Coronary artery (tissue), 2 donors: ENCODE measurements at regions not wholly inside any gene's neighbourhood (a gene's known extent, or its start where the extent isn't known, plus 50 kb on each side); places are given as distances from the start of the nearest gene placed in this dataset.

Experiments
- DNase-seq: peaks from one replicate; pipeline ENCODE4 v3.0.0-alpha.2; 2017; ENCODE audit warnings: low spot score
- H3K27ac ChIP-seq, 2 donors: fragments of 200-600 bp; sonication (generic); one replicate each; pipeline ENCODE4 v1.5.1; 2016 to 2019
- H3K4me3 ChIP-seq: fragments of 200-600 bp; sonication (generic); 2 replicates; pipeline ENCODE4 v1.5.1; 2016; ENCODE audit warnings: mild to moderate bottlenecking, moderate library complexity
- TF ChIP-seq, protein P1 (sequence below): fragments of 200-600 bp; sonication (generic); IDR thresholded peaks from one replicate; pipeline ENCODE4 v1.5.1; 2019; ENCODE audit warnings: antibody characterized with exemption

DNA sequence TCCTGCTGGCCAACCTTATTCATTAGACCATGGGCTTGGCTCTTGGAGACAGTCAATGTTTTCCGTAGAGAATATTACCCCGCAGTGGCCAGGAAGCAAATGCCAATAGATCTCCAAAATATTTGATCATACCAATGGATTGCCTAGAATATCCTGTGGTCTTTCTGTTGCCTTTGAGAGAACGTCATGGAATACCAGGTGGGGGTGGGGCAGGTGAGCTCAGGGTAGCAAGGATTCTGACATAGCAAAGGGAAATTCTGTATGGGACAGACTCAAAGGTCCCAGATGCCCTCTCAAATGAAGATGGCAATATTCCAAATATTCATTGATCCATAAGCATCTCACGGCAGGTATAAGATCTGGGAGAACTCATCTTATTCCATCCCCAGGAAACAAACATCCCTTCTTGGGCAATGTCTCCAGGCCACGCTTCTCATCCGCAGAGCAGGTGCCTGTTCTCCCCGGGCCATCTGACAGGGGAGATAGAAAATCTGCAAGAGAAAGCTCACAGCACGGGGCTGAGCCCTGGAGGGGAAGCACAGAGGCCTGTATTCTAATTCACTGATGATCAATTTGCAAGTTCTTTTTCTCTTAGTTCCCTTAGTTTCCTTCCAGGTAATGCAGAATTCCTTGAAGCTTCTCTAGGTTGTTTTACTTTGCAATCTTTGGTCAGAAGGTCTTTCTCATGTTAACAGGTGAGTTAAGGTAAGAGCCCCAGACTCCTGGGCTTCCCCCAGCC is 69.6 kb upstream of the TSHZ3 start:
- TF ChIP-seq, protein P1, sequence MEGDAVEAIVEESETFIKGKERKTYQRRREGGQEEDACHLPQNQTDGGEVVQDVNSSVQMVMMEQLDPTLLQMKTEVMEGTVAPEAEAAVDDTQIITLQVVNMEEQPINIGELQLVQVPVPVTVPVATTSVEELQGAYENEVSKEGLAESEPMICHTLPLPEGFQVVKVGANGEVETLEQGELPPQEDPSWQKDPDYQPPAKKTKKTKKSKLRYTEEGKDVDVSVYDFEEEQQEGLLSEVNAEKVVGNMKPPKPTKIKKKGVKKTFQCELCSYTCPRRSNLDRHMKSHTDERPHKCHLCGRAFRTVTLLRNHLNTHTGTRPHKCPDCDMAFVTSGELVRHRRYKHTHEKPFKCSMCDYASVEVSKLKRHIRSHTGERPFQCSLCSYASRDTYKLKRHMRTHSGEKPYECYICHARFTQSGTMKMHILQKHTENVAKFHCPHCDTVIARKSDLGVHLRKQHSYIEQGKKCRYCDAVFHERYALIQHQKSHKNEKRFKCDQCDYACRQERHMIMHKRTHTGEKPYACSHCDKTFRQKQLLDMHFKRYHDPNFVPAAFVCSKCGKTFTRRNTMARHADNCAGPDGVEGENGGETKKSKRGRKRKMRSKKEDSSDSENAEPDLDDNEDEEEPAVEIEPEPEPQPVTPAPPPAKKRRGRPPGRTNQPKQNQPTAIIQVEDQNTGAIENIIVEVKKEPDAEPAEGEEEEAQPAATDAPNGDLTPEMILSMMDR: no peak
- Histone ChIP-seq H3K27ac (no peak overlapping the region), H3K4me3 (no peak overlapping the region)
- no peak for DNase-seq

DNA sequence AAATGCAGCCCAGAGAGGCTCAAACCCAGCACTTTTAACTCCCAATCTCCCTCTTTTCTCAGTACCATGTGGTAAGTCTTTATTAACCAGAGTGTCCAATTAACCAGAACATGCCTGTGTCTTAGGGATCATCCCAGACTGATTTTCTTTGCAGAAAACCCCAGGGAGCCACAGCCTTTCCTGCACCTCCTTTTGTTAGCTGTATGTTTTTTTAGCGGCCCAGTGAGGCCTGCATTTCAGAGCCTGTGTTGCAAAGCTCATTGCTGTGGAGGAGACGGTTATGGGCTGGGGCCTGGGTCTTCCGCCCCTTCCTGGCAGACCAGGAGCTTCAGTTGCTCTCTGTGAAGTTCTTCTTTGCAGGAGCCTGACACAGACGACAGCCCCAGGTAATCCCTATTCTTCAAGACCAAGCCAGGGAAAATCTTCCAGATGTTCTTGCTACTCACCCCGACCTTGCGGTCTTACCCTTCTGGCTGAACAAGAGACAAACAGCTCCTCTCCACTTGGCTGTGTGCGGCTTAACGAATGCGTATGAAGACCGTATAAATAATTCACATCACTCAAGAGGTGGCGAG is 70.7 kb upstream of the TSHZ3 start:
- Histone ChIP-seq H3K4me3 (no peak overlapping the region), H3K27ac (no peak overlapping the region)
- DNase-seq: no peak
- TF ChIP-seq, protein P1: no peak

DNA sequence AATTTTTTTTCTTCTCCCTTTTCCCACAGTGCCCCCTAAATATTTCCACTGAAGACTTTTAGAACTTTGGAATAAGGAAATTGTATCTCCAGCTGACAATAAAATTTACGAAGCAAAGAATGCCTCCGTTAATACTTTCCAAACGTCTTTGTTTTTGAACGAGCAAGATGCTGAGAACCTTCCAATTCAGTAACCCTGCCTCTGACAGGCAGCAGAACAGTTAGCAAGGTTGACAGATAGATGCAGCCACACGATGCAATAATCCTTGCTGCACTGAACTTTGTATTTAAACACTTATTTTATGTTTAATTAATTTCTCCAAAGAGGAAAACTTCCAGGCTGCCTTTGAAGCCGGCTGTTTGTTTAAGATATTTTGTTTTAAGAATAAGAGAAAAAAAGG is 71.8 kb upstream of the TSHZ3 start:
- Histone ChIP-seq H3K27ac (no peak overlapping the region), H3K4me3 (no peak overlapping the region)
- TF ChIP-seq, protein P1: no peak
- no peak for DNase-seq

- TF ChIP-seq, protein P1: no peak
- no peak overlapping the region for H3K4me3 ChIP-seq
- DNase-seq: no peak
- no peak overlapping the region for H3K27ac ChIP-seq
Measured at GRCh38 chr19:31421856-31422255, 72.6 kb upstream of the TSHZ3 start.

DNA sequence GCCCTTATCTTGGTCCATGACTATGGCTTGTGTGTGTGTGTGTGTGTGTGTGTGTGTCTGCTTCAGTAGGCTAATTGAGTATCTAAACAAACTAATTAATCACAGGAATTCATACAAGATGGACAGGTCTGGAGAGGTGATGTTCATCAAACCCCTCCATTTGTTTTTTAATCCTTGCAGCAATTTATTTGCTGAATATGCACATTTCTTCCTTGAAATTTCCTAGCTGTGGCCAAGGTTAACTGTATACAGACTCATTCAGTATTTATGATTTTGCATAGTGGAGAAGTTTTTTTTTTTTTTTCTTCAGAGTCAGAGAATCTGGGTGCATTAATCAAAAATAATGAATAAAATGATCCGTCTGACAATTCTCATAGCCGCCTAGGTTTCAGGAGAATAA is 74.7 kb upstream of the TSHZ3 start:
- Histone ChIP-seq H3K27ac (no peak overlapping the region), H3K4me3 (no peak overlapping the region)
- DNase-seq: no peak
- TF ChIP-seq, protein P1: no peak

DNA sequence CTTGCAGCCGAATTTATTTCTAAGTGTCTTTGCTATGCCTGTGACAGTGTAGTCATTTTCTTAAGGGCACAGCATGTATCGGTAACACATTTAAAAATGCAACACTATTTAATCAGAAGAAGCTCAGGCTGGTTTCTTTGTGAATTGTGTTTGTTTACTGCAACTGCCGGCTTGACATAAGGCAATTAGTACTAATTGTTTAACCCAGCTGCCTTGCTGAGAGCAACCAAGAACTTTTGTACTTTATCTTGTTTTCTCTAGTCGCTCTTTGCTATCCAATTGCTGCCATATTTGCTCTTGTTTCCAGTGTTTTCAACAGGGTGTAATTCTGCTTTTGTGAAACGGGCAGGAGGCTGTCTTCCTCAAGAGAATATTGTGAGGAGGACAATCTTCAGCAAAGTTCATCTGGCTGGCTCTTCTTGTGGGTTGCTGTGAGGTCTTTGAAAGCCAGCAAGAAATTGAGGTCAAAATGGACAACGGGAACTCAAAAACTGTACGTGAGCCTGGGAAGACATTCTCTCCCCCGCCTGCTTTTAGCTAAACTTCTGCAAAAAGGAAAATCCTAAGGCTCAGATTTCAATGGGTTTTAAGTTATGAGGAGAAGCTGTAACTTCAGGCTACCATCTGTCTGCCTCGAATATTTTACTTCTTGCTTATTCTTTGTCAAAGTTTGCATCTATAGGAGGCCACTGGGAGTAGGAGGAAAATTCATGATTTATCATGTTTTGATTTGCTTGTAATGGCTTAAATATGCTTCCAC is 75.8 kb upstream of the TSHZ3 start:
- H3K27ac ChIP-seq: no peak overlapping the region
- H3K4me3 ChIP-seq: no peak overlapping the region
- no peak for DNase-seq
- TF ChIP-seq, protein P1: no peak
